K562 (cell line): ENCODE measurements at regions not wholly inside any gene's neighbourhood (a gene's known extent, or its start where the extent isn't known, plus 50 kb on each side); places are given as distances from the start of the nearest gene placed in this dataset.

Experiments used
- ATAC-seq: fragments of 200-7000 bp; cut with Tn5 transposase; 3 replicates; pipeline ENCODE4 v1.9.1; 2020; ENCODE audit warnings: moderate library complexity
- BruUV-seq: library from RNA; stranded (reverse); fragments of 400-500 nt; replicated peaks from 2 replicates; lab custom pipeline; 2021; lab: Mats Ljungman, UMichigan
- CTCF ChIA-PET: fragments of 300-600 bp; formaldehyde crosslinking; extraction: SDS; loops from one replicate; lab custom pipeline; 2021; ENCODE audit warnings: low intra/inter-chr PET ratio; lab: Yijun Ruan, JAX
- POLR2A ChIA-PET: fragments of 300-600, 350-650 bp; sonication (Branson Sonifier 250); formaldehyde crosslinking; extraction: SDS; loops from one replicate; lab custom pipeline; 2021; ENCODE audit warnings: antibody characterized with exemption, inconsistent platforms; lab: Yijun Ruan, JAX
- DNase-seq, 4 experiments: peaks; one replicate each; pipeline versions ENCODE4 v3.0.0 to v3.0.0-alpha.2; 2011 to 2018; ENCODE audit warnings: low spot score in 3 of 4, mixed read lengths in 3 of 4; ENCODE audit errors: extremely low read depth in 1 of 4
- FAIRE-seq: peaks from 2 replicates; lab custom pipeline; 2011; peaks lifted over from hg19 to GRCh38; lab: Jason Lieb, UNC
- H2AFZ ChIP-seq: 2 replicates; pipeline ENCODE4 v1.6.0; 2011; ENCODE audit warnings: low read depth, low read length, control low read depth, inconsistent platforms
- H3K27ac ChIP-seq: fragments of 200-600 bp; 3 replicates; pipeline ENCODE4 v1.8.0; 2011; ENCODE audit warnings: low read depth, mild to moderate bottlenecking, control low read depth, inconsistent platforms, low read length, moderate library complexity, mixed read lengths; ENCODE audit errors: extremely low read depth
- H3K27me3 ChIP-seq, 2 experiments: fragments of 300-600 bp in 1 of 2; 2 replicates in 1 of 2; 3 replicates in 1 of 2; pipeline versions ENCODE4 v1.6.0 to v1.8.0; 2011; ENCODE audit warnings: inconsistent platforms in 2 of 2, low read length in 2 of 2, mild to moderate bottlenecking in 1 of 2, mixed read lengths in 1 of 2, moderate library complexity in 1 of 2; ENCODE audit not compliant: control insufficient read depth in 2 of 2, insufficient read depth in 2 of 2
- H3K36me3 ChIP-seq: fragments of 300-600 bp; 3 replicates; pipeline ENCODE4 v1.8.0; 2011; ENCODE audit warnings: mild to moderate bottlenecking, low read length, inconsistent platforms; ENCODE audit not compliant: control insufficient read depth, insufficient read depth
- H3K4me1 ChIP-seq, 2 experiments: fragments of 200-600 bp in 1 of 2; replicated peaks in 1 of 2; 2 replicates in 1 of 2; 3 replicates in 1 of 2; pipeline versions ENCODE4 v1.5.1 to v1.8.0; 2011; ENCODE audit warnings: inconsistent platforms in 2 of 2, low read length in 2 of 2, mild to moderate bottlenecking in 1 of 2, mixed read lengths in 1 of 2, moderate library complexity in 1 of 2; ENCODE audit not compliant: control insufficient read depth in 2 of 2, insufficient read depth in 2 of 2
- H3K4me2 ChIP-seq: 2 replicates; pipeline ENCODE4 v1.6.1; 2011; ENCODE audit warnings: low read length, control low read depth, inconsistent platforms, mixed read lengths; ENCODE audit not compliant: insufficient read depth
- H3K4me3 ChIP-seq: fragments of 200-600 bp; sonication (generic), shearing (Covaris generic); 2 replicates; pipeline ENCODE4 v1.5.1; 2016; ENCODE audit warnings: control low read depth, inconsistent platforms
- H3K79me2 ChIP-seq: fragments of 200-600 bp; 3 replicates; pipeline ENCODE4 v1.8.0; 2011; ENCODE audit warnings: low read length, inconsistent platforms; ENCODE audit not compliant: control insufficient read depth, insufficient read depth
- H3K9ac ChIP-seq, 2 experiments: 2 replicates each; pipeline versions ENCODE4 v1.6.0 to v1.6.1; 2011; ENCODE audit warnings: low read depth in 2 of 2, low read length in 2 of 2, control low read depth in 1 of 2, inconsistent platforms in 1 of 2, mild to moderate bottlenecking in 1 of 2, mixed read lengths in 1 of 2; ENCODE audit not compliant: insufficient read depth in 1 of 2
- H3K9me1 ChIP-seq: one replicate; pipeline ENCODE4 v1.6.0; 2011; ENCODE audit warnings: inconsistent platforms, mild to moderate bottlenecking, low read length, moderate library complexity; ENCODE audit not compliant: control insufficient read depth, insufficient read depth
- H3K9me3 ChIP-seq: replicated peaks from 2 replicates; pipeline ENCODE4 v1.5.1; 2011; ENCODE audit warnings: low read depth, low read length, inconsistent platforms; ENCODE audit not compliant: control insufficient read depth, insufficient read depth
- H4K20me1 ChIP-seq: replicated peaks from 2 replicates; pipeline ENCODE4 v1.6.1; 2011; ENCODE audit warnings: low read length, inconsistent platforms, mixed read lengths; ENCODE audit not compliant: control insufficient read depth, insufficient read depth
- ASH1L ChIP-seq: fragments of 450-650 bp; IDR thresholded peaks from 2 replicates; pipeline ENCODE4 v1.6.1; 2018; ENCODE audit warnings: borderline replicate concordance, mild to moderate bottlenecking, low read depth; ENCODE audit not compliant: partially characterized antibody
- FOXJ3 ChIP-seq: sonication (generic); formaldehyde crosslinking; IDR thresholded peaks from 2 replicates; pipeline ENCODE4 v1.4.0; 2020; ENCODE audit warnings: mild to moderate bottlenecking, missing genetic modification reagents
- FOXK1 ChIP-seq: sonication (generic); formaldehyde crosslinking; IDR thresholded peaks from 2 replicates; pipeline ENCODE4 v1.8.0; 2022; ENCODE audit warnings: missing genetic modification reagents, mild to moderate bottlenecking, borderline replicate concordance
- FOXK2 ChIP-seq, 2 experiments: fragments of 450-650 bp; IDR thresholded peaks in 1 of 2; conservative IDR thresholded peaks in 1 of 2; 2 replicates each; pipeline ENCODE4 v1.6.1; 2016; ENCODE audit warnings: low read depth in 2 of 2, mild to moderate bottlenecking in 1 of 2
- KDM1A ChIP-seq, 2 experiments: fragments of 450-650 bp; IDR thresholded peaks; 2 replicates each; pipeline ENCODE4 v1.6.1; 2016; ENCODE audit warnings: mild to moderate bottlenecking in 2 of 2
- L3MBTL2 ChIP-seq: fragments of 450-650 bp; IDR thresholded peaks from 2 replicates; pipeline ENCODE4 v1.6.1; 2016; ENCODE audit warnings: mild to moderate bottlenecking, moderate library complexity
- NFIC ChIP-seq: fragments of 450-650 bp; IDR thresholded peaks from 2 replicates; pipeline ENCODE4 v1.6.1; 2017; ENCODE audit warnings: mild to moderate bottlenecking, inconsistent platforms
- NUFIP1 ChIP-seq: fragments of 450-650 bp; IDR thresholded peaks from 2 replicates; pipeline ENCODE4 v1.6.1; 2018; ENCODE audit not compliant: partially characterized antibody
- RAD51 ChIP-seq: fragments of 450-650 bp; IDR thresholded peaks from 2 replicates; pipeline ENCODE4 v1.7.1; 2016; ENCODE audit warnings: low read depth, mild to moderate bottlenecking, borderline replicate concordance
- RHOXF2B ChIP-seq: fragments of 250-450 bp; sonication (Bioruptor Pico); conservative IDR thresholded peaks from 2 replicates; pipeline ENCODE4 v1.5.1; 2021
- STAT5A ChIP-seq: IDR thresholded peaks from 2 replicates; pipeline ENCODE4 v1.6.1; 2012; ENCODE audit warnings: low read length, inconsistent platforms, borderline replicate concordance
- TAF7 ChIP-seq: fragments of 450-650 bp; IDR thresholded peaks from 2 replicates; pipeline ENCODE4 v1.6.1; 2016; ENCODE audit warnings: missing genetic modification characterization, missing compliant biosample characterization
- U2AF1 ChIP-seq: fragments of 200-400 bp; formaldehyde crosslinking; optimal IDR thresholded peaks from 2 replicates; pipeline ENCODE3; 2017; ENCODE audit warnings: mild to moderate bottlenecking, low read depth, low read length, moderate library complexity
- ZBTB17 ChIP-seq: fragments of 450-650 bp; formaldehyde crosslinking; IDR thresholded peaks from 2 replicates; pipeline ENCODE4 v1.4.0; 2020; ENCODE audit warnings: mild to moderate bottlenecking
- WGBS: fragments of 100-300 bp; shearing (Covaris generic); methylation state at CpG from one replicate; pipeline ENCODE4 v1.1.6; 2016; ENCODE audit warnings: low coverage, mixed read lengths; ENCODE audit not compliant: insufficient coverage; ENCODE audit errors: missing lambda C conversion rate; 5-methylcytosine and 5-hydroxymethylcytosine counted together
- in situ Hi-C: fragments of 300-500 bp; cut with MboI; formaldehyde crosslinking; loops from 4 replicates; pipeline ENCODE4 v1.15.0; 2018; ENCODE audit warnings: inconsistent platforms, mixed read lengths
- intact Hi-C: fragments of 100-400 bp; cut with micrococcal nuclease; formaldehyde crosslinking; loops from 2 replicates; pipeline ENCODE4 v1.14.2; 2022
- TF ChIP-seq, protein P1 (sequence below): sonication (generic); formaldehyde crosslinking; IDR thresholded peaks from 2 replicates; pipeline ENCODE4 v1.8.0; 2022; ENCODE audit warnings: missing genetic modification reagents, mild to moderate bottlenecking, borderline replicate concordance
- TF ChIP-seq, protein P2 (sequence below): sonication (generic); formaldehyde crosslinking; IDR thresholded peaks from 2 replicates; pipeline ENCODE4 v1.5.0; 2020; ENCODE audit warnings: missing genetic modification reagents
- TF ChIP-seq, protein P3 (sequence below), 3 experiments: fragments of 200-800 bp in 1 of 3; sonication (Bioruptor generic) in 1 of 3; sonication (generic) in 1 of 3; formaldehyde crosslinking in 1 of 3; IDR thresholded peaks; 2 replicates each; pipeline versions ENCODE4 v1.6.1 to v1.8.0; 2016 to 2022; ENCODE audit warnings: mild to moderate bottlenecking in 2 of 3, missing compliant biosample characterization in 2 of 3, missing genetic modification characterization in 2 of 3, missing genetic modification reagents in 1 of 3

- FAIRE-seq = no peak
- Histone ChIP-seq H2AFZ (peak overlapping the region; percentile 85), H3K4me3 (no peak overlapping the region), H3K27ac (no peak overlapping the region), H3K79me2 (no peaks in the 10 kb centered on the region), H3K27me3 (no peaks in the 10 kb centered on the region), H3K4me1 (peaks cover 7 to 14% of the 10 kb centered on the region in 2 experiments; a peak in 4 of 5 replicates), H3K9me1 (no peaks in the 10 kb centered on the region), H3K9ac (no peak overlapping the region), H3K9me3 (no peaks in the 10 kb centered on the region), H3K4me2 (peak overlapping the region; percentile 2; the same call in 1 of the 2 replicates), H4K20me1 (no peaks in the 10 kb centered on the region), H3K36me3 (no peaks in the 10 kb centered on the region)
- ATAC-seq = peak; percentile 91
- in situ Hi-C loops = no loop called here
- intact Hi-C loops = no loop called here
- WGBS = 25% methylated on average over 8 of the region's 8 CpGs
- CTCF ChIA-PET = no interaction called here
- DNase-seq = peak in 2 of 4 experiments; percentile 50 to 63
- POLR2A ChIA-PET = interaction anchor here (1.0 kb wide), 1 partner anchor 99 kb away, joined by 4 read pairs; the partner anchor contains the start of gene EIF4G2
- no TSS peak for BruUV-seq
- no peak for TF ChIP-seq FOXJ3 (CRISPR knock-in tag)
- TF ChIP-seq L3MBTL2 = peak; percentile 70
- TF ChIP-seq, protein P1, sequence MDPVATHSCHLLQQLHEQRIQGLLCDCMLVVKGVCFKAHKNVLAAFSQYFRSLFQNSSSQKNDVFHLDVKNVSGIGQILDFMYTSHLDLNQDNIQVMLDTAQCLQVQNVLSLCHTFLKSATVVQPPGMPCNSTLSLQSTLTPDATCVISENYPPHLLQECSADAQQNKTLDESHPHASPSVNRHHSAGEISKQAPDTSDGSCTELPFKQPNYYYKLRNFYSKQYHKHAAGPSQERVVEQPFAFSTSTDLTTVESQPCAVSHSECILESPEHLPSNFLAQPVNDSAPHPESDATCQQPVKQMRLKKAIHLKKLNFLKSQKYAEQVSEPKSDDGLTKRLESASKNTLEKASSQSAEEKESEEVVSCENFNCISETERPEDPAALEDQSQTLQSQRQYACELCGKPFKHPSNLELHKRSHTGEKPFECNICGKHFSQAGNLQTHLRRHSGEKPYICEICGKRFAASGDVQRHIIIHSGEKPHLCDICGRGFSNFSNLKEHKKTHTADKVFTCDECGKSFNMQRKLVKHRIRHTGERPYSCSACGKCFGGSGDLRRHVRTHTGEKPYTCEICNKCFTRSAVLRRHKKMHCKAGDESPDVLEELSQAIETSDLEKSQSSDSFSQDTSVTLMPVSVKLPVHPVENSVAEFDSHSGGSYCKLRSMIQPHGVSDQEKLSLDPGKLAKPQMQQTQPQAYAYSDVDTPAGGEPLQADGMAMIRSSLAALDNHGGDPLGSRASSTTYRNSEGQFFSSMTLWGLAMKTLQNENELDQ (CRISPR knock-in tag) = no peak
- peak; percentile 29 for TF ChIP-seq ASH1L
- TF ChIP-seq NFIC = peak; percentile 72
- TF ChIP-seq RHOXF2B = no peak
- no peak for TF ChIP-seq TAF7 (tag)
- TF ChIP-seq FOXK1 (CRISPR knock-in tag) = no peak
- TF ChIP-seq, protein P2, sequence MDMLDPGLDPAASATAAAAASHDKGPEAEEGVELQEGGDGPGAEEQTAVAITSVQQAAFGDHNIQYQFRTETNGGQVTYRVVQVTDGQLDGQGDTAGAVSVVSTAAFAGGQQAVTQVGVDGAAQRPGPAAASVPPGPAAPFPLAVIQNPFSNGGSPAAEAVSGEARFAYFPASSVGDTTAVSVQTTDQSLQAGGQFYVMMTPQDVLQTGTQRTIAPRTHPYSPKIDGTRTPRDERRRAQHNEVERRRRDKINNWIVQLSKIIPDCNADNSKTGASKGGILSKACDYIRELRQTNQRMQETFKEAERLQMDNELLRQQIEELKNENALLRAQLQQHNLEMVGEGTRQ (CRISPR knock-in tag) = no peak
- TF ChIP-seq U2AF1 = no peak
- TF ChIP-seq ZBTB17 (CRISPR knock-in tag) = no peak
- TF ChIP-seq RAD51 = no peak
- TF ChIP-seq STAT5A = no peak
- TF ChIP-seq FOXK2 (conservative IDR thresholded peaks at IDR 0.05 in 1 of 2, IDR thresholded peaks at IDR 0.05 in 1 of 2; ENCODE audit: low read depth in 2 of 2) = no peak
- no peak for TF ChIP-seq KDM1A (IDR thresholded peaks at IDR 0.05)
- TF ChIP-seq, protein P3, sequence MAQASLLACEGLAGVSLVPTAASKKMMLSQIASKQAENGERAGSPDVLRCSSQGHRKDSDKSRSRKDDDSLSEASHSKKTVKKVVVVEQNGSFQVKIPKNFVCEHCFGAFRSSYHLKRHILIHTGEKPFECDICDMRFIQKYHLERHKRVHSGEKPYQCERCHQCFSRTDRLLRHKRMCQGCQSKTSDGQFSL (CRISPR knock-in tag; IDR thresholded peaks at IDR 0.05) = no peak
- TF ChIP-seq, protein P3 (tag; IDR thresholded peaks at IDR 0.05) = no peak
- TF ChIP-seq NUFIP1 = no peak
Observed at GRCh38 chr11:10908215-10908951, 50.5 kb upstream of the ZBED5 start.
